Transverse colon (tissue), 3 donors: ENCODE measurements at regions not wholly inside any gene's neighbourhood (a gene's known extent, or its start where the extent isn't known, plus 50 kb on each side); places are given as distances from the start of the nearest gene placed in this dataset.

Source experiments
- EP300 ChIP-seq: sonication (generic); formaldehyde crosslinking; IDR thresholded peaks from one replicate; pipeline ENCODE4 v1.6.1; 2017; ENCODE audit warnings: antibody characterized with exemption, low read depth
- POLR2AphosphoS5 ChIP-seq, 3 donors: sonication (generic); formaldehyde crosslinking; IDR thresholded peaks; one replicate each; pipeline ENCODE4 v1.6.1; 2016; ENCODE audit warnings: antibody characterized with exemption in 3 of 3

GRCh38 chr4:108430921-108431320, 189.5 kb upstream of the RPL34 start:
- no peak for TF ChIP-seq EP300
- TF ChIP-seq POLR2AphosphoS5 (IDR thresholded peaks at IDR 0.05): no peak
